Erythroblast (primary cell): ENCODE measurements at regions not wholly inside any gene's neighbourhood (a gene's known extent, or its start where the extent isn't known, plus 50 kb on each side); places are given as distances from the start of the nearest gene placed in this dataset.

Experiments
- DNase-seq, 2 experiments: peaks; one replicate each; lab custom pipeline; 2025; lab: John Stamatoyannopoulos, UW
- GATA1 ChIP-seq: IDR thresholded peaks from 2 replicates; pipeline ENCODE4 v1.6.1; 2011; ENCODE audit warnings: low read depth, mild to moderate bottlenecking, control low read depth, low read length, moderate library complexity
- POLR2A ChIP-seq: IDR thresholded peaks from 2 replicates; pipeline ENCODE4 v1.6.1; 2011; ENCODE audit warnings: mild to moderate bottlenecking, low read length

- TF ChIP-seq POLR2A (no peak), GATA1 (no peak)
- DNase-seq = no peak
Measured at GRCh38 chr6:23306251-23306950, 737.0 kb downstream of the HDGFL1 start.

- no peak for DNase-seq
- TF ChIP-seq GATA1 = no peak
- TF ChIP-seq POLR2A = no peak
Measured at GRCh38 chr6:23307516-23307915, 738.1 kb downstream of the HDGFL1 start.

- TF ChIP-seq GATA1 = no peak
- no peak for TF ChIP-seq POLR2A
- DNase-seq = no peak
Measured at GRCh38 chr6:23308166-23308565, 738.8 kb downstream of the HDGFL1 start.

- no peak for DNase-seq
- TF ChIP-seq POLR2A = no peak
- no peak for TF ChIP-seq GATA1
Measured at GRCh38 chr6:23311211-23311610, 741.8 kb downstream of the HDGFL1 start.

- DNase-seq = no peak
- no peak for TF ChIP-seq GATA1
- TF ChIP-seq POLR2A = no peak
Measured at GRCh38 chr6:23316131-23316530, 746.8 kb downstream of the HDGFL1 start.

- TF ChIP-seq GATA1 (no peak), POLR2A (no peak)
- DNase-seq = no peak
Measured at GRCh38 chr6:23316931-23317330, 747.6 kb downstream of the HDGFL1 start.

GRCh38 chr6:23319582-23319981 lies 750.2 kb downstream of the HDGFL1 start:
- no peak for TF ChIP-seq GATA1
- TF ChIP-seq POLR2A = no peak
- no peak for DNase-seq

GRCh38 chr6:23320471-23321015 lies 751.2 kb downstream of the HDGFL1 start:
- no peak for DNase-seq
- TF ChIP-seq POLR2A = no peak
- TF ChIP-seq GATA1 = no peak

GRCh38 chr6:23323897-23324296 lies 754.5 kb downstream of the HDGFL1 start:
- no peak for TF ChIP-seq POLR2A
- no peak for TF ChIP-seq GATA1
- no peak for DNase-seq

- no peak for TF ChIP-seq GATA1
- TF ChIP-seq POLR2A = no peak
- no peak for DNase-seq
Measured at GRCh38 chr6:23325065-23325464, 755.7 kb downstream of the HDGFL1 start.

GRCh38 chr6:23327621-23328020 lies 758.3 kb downstream of the HDGFL1 start:
- no peak for TF ChIP-seq POLR2A
- TF ChIP-seq GATA1 = no peak
- DNase-seq = no peak

GRCh38 chr6:23329086-23329485 lies 759.7 kb downstream of the HDGFL1 start:
- TF ChIP-seq POLR2A (no peak), GATA1 (no peak)
- DNase-seq = no peak

- TF ChIP-seq POLR2A = no peak
- no peak for TF ChIP-seq GATA1
- no peak for DNase-seq
Measured at GRCh38 chr6:23330632-23331031, 761.3 kb downstream of the HDGFL1 start.

GRCh38 chr6:23334360-23334759 lies 765.0 kb downstream of the HDGFL1 start:
- no peak for DNase-seq
- TF ChIP-seq GATA1 (no peak), POLR2A (no peak)

GRCh38 chr6:23335894-23336293 lies 766.5 kb downstream of the HDGFL1 start:
- DNase-seq = no peak
- no peak for TF ChIP-seq GATA1
- TF ChIP-seq POLR2A = no peak

GRCh38 chr6:23339268-23339667 lies 769.9 kb downstream of the HDGFL1 start:
- DNase-seq = no peak
- TF ChIP-seq GATA1 (no peak), POLR2A (no peak)
